Brain pericyte (primary cell): ENCODE measurements at regions not wholly inside any gene's neighbourhood (a gene's known extent, or its start where the extent isn't known, plus 50 kb on each side); places are given as distances from the start of the nearest gene placed in this dataset.
"Not testable (repeated sequence)": the region's sequence is repeated elsewhere in the genome, so short reads cannot be mapped to it uniquely, and the experiment has no call there.

Experiments used
- DNase-seq: peaks from one replicate; pipeline ENCODE4 v3.0.0-alpha.2; 2012; ENCODE audit warnings: low read depth, low spot score

DNA sequence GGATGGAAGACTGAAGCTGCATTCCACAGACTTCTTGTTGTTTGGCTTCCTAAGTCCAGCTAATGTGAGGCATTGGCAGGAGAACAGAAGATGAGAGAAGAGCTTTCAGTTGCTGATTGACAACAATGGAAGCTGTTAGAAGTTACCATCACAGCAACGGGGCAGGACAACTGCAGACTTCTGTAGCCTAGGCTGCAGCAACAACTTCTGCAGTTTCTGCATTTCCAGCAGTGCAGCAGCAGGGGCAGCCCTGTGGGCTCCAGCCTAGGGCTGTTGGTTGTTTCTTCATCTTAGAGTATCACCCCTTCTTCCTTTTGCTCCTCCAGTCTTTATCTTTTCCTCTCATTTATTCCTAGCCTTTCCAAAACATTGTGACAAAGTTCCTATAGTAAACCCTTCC lies 528.8 kb upstream of the PTGER4 start:
- DNase-seq, result no peak

GRCh38 chr5:40141896-40142295 lies 537.8 kb upstream of the PTGER4 start:
- no peak for DNase-seq

- no peak for DNase-seq
These were observed 538.3 kb upstream of the PTGER4 start for GRCh38 chr5:40141418-40141817.

- no peak for DNase-seq
These were observed 542.5 kb upstream of the PTGER4 start for GRCh38 chr5:40137223-40137622.

DNA sequence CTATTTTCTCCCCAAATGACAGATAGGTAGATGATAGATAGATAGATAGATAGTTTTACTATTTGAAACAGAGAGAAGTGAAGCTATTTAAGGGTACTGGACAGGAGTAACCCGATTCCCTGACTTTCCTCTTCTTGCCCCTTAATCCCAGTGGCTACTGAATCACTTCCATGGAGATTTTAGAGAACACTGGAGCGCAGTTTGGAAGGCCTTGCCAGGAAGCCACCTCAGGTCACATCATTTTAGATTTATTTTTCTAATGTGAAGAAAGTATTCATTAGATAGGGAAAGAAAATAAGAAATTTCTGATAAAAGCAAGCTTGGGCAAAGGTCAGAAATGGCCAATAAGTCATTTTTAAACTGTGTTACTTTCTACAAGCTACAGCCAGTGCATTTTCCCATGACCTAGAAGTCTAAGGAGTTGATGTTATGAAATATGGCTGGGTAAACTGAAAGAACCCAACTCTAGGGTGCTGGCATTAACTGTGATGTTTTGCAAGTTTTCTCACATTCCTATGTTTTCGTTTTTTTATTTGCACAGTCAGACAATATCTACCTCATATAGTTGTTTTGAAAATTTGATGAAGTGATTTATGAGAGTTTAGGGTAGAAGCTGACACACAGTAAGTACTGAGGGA lies 544.7 kb upstream of the PTGER4 start:
- DNase-seq, result no peak

- DNase-seq, result no peak
These were observed 555.3 kb upstream of the PTGER4 start for GRCh38 chr5:40124367-40124766.

- no peak for DNase-seq
These were observed 558.5 kb upstream of the PTGER4 start for GRCh38 chr5:40121236-40121635.

DNA sequence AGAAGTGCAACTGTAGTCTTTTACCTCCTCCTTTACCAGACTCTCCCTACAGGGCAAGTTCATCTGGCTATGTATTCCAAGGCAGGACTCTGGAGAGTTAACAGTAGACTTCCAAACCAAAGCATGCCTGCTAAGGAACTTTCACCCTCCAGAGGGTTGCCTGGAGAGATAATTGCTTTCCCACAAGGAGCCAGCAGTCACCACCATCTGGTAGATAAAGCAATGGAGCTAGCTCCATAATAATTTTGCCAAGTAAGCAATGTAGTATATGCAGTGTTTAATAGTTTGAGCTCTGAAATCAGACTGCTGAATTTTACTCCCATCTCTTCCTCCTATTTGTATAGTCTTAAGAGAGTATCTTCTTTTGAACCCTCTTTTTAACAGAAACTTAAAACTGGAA lies 566.8 kb upstream of the PTGER4 start:
- no peak for DNase-seq

DNA sequence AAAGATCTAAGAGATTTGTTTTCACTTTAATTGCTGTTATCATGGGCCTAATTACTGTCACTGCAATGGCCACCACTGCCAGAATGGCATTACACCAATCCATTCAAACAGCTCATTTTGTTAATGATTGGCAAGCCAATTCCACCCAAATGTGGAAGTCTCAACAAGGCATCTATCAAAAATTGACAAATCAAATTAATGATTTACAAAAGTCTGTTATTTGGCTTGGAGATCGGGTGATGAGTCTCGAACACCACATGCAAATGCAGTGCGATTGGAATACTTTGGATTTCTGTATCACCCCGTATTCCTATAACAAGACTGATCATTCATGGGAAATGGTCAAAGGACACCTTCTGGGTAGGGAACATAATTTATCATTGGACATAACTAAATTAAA lies 568.7 kb upstream of the PTGER4 start:
- DNase-seq, result not testable (repeated sequence)

- peak; percentile 63 for DNase-seq
These were observed 570.8 kb upstream of the PTGER4 start for GRCh38 chr5:40108764-40109390.

GRCh38 chr5:40107786-40108185 lies 571.9 kb upstream of the PTGER4 start:
- not testable (repeated sequence) for DNase-seq

DNA sequence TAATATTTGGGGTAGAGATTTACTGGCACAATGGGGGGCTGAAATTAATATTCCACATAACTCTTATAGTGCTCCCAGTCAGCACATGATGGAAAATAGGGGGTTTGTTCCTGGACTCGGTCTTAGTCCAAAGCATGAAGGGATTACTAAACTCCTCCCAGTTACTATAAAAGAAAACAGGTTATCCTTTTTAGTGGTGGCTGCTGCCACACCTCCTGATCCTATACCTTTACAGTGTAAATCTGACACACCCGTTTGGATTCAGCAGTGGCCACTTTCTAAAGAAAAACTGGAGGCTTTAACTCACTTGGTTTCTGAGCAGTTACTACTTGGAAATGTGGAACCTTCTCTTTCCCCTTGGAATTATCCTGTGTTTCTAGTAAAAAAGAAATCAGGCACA lies 572.9 kb upstream of the PTGER4 start:
- no peak for DNase-seq

- DNase-seq, result no peak
These were observed 581.4 kb upstream of the PTGER4 start for GRCh38 chr5:40098313-40098712.

- DNase-seq, result no peak
These were observed 586.2 kb upstream of the PTGER4 start for GRCh38 chr5:40093550-40093949.

- DNase-seq, result no peak
These were observed 590.4 kb upstream of the PTGER4 start for GRCh38 chr5:40089269-40089668.

- DNase-seq, result no peak
These were observed 595.1 kb upstream of the PTGER4 start for GRCh38 chr5:40084614-40085013.

- no peak for DNase-seq
These were observed 597.4 kb upstream of the PTGER4 start for GRCh38 chr5:40082313-40082712.

DNA sequence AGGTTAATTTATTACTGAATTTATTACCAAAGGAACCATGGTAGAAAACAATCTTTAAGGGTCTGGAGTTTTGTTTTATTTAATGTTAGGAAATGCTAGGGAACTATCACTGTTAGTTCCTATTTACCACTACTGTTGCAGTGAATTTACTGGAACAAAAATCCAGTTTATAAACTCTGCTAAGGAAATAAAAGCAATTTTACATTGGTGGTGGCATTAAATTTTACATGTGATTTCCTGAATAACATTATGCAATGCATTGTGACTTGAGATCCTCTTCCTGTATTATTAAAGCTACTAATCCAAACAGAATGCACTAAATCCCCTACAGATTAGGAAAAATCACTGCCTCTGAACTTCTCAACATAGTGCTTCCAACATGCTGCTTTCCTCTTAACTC lies 599.5 kb upstream of the PTGER4 start:
- no peak for DNase-seq

DNA sequence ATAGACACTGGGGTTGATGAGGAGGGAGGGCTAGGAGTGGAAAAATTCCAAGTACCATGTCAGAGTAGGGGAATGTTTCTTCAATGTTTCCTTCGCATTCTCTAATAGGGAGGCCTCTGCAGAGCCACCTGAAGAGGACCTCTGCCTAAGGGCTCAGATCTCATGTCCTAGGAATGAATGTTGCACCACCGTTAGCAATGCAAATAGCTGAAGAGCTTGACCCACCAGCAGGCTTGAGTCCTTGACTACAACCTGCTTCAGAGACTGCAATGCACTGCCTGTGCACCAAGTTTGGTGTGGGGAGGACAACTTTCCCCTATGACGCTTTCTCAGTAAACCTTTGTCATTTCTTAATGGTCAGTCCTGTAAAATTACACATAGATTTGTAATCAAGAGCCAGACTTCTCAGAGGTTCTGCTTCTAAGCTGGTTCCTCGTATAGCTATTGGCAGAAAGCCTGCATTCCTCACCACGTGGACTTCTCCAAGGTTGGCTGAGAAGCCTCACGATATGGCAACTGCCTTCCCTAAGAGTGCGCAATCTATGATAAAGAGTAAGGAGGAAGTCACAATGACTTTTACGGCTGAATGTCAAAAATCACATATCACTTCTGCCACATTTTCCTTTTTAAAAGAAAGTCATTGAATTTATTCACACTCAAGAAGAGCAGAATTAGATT lies 600.7 kb upstream of the PTGER4 start:
- no peak for DNase-seq

GRCh38 chr5:40074826-40075225 lies 604.9 kb upstream of the PTGER4 start:
- no peak for DNase-seq

- no peak for DNase-seq
These were observed 605.8 kb upstream of the PTGER4 start for GRCh38 chr5:40073927-40074326.

GRCh38 chr5:40071870-40072269 lies 607.8 kb upstream of the PTGER4 start:
- DNase-seq, result peak; percentile 59

- DNase-seq, result no peak
These were observed 613.1 kb upstream of the PTGER4 start for GRCh38 chr5:40066616-40067015.
